ENCODE measurements at regions not wholly inside any gene's neighbourhood (a gene's known extent, or its start where the extent isn't known, plus 50 kb on each side); places are given as distances from the start of the nearest gene placed in this dataset.

GRCh38 chr10:4448030-4448429 is 378.0 kb upstream of the AKR1E2 start:
- TF ChIP-seq GATA3 (IDR thresholded peaks at IDR 0.05; ENCODE audit: low read depth, low read length) (no peak), GATA2 (IDR thresholded peaks at IDR 0.05; ENCODE audit: low read depth, low read length) (no peak)

All from SH-SY5Y (cell line).